Smooth muscle cell (in vitro differentiated cells): ENCODE measurements at regions not wholly inside any gene's neighbourhood (a gene's known extent, or its start where the extent isn't known, plus 50 kb on each side); places are given as distances from the start of the nearest gene placed in this dataset.

Source experiments
- DNase-seq: peaks from one replicate; lab custom pipeline; 2025; ENCODE audit not compliant: unreplicated experiment; lab: John Stamatoyannopoulos, UW
- H2AFZ ChIP-seq: fragments of 200-600 bp; sonication (generic); 2 replicates; pipeline ENCODE4 v1.6.0; 2016; ENCODE audit warnings: antibody characterized with exemption, low read depth, mild to moderate bottlenecking
- H3F3A ChIP-seq: fragments of 200-600 bp; sonication (generic); 2 replicates; pipeline ENCODE4 v1.6.0; 2017; ENCODE audit warnings: antibody characterized with exemption, low read depth
- H3K27ac ChIP-seq: fragments of 200-600 bp; sonication (generic); 2 replicates; pipeline ENCODE4 v1.5.1; 2016; ENCODE audit warnings: low read depth, mild to moderate bottlenecking
- H3K27me3 ChIP-seq: fragments of 200-600 bp; sonication (generic); 2 replicates; pipeline ENCODE4 v1.6.1; 2016; ENCODE audit warnings: low read depth, mild to moderate bottlenecking
- H3K36me3 ChIP-seq: fragments of 200-600 bp; sonication (generic); 2 replicates; pipeline ENCODE4 v1.5.1; 2016; ENCODE audit warnings: low read depth
- H3K4me1 ChIP-seq: fragments of 200-600 bp; sonication (generic); 2 replicates; pipeline ENCODE4 v1.5.1; 2016; ENCODE audit warnings: low read depth
- H3K4me2 ChIP-seq: fragments of 200-600 bp; sonication (generic); 2 replicates; pipeline ENCODE4 v1.6.0; 2016; ENCODE audit warnings: mild to moderate bottlenecking
- H3K4me3 ChIP-seq: fragments of 200-600 bp; sonication (generic); 2 replicates; pipeline ENCODE4 v1.5.1; 2016; ENCODE audit warnings: mild to moderate bottlenecking
- H3K79me2 ChIP-seq: fragments of 200-600 bp; sonication (generic); 2 replicates; pipeline ENCODE4 v1.6.0; 2016; ENCODE audit warnings: low read depth, mild to moderate bottlenecking
- H3K9ac ChIP-seq: fragments of 200-600 bp; sonication (generic); 2 replicates; pipeline ENCODE4 v1.6.0; 2016; ENCODE audit warnings: low read depth
- H3K9me3 ChIP-seq: fragments of 200-600 bp; sonication (generic); replicated peaks from 2 replicates; pipeline ENCODE4 v1.5.1; 2016; ENCODE audit warnings: low read depth
- H4K20me1 ChIP-seq: fragments of 200-600 bp; sonication (generic); 2 replicates; pipeline ENCODE4 v1.6.0; 2016; ENCODE audit warnings: low read depth
- WGBS: methylation state at CpG from one replicate; pipeline ENCODE4 v1.1.7; 2016; ENCODE audit warnings: low lambda C conversion rate; 5-methylcytosine and 5-hydroxymethylcytosine counted together
- TF ChIP-seq, protein P1 (sequence below): fragments of 200-600 bp; sonication (generic); IDR thresholded peaks from 2 replicates; pipeline ENCODE4 v1.5.1; 2017; ENCODE audit warnings: borderline replicate concordance, mild to moderate bottlenecking, antibody characterized with exemption; ENCODE audit not compliant: insufficient read depth, poor library complexity, severe bottlenecking

DNA sequence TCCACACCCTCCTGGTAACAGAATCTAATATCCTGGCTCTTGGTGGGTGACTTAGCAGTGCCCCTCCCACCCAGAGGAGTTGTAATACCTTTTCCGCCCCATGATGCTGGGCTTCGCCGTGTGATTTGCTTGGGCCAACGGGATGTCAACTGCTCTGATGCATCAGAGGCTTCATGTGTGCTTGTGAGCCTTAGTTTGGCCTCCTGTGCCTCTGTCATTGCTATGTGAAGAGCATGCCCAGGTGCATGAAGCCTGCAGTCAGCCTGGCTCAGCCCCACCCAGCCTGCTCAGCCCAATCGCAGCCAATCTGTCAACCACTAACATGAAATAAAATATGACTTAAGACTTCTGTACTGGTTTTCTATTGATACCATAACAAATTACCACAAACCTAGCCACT, 201.2 kb upstream of the RPL38 start:
- Histone ChIP-seq H2AFZ (no peak overlapping the region), H3K27me3 (peaks cover 5% of the 10 kb centered on the region), H3K27ac (no peak overlapping the region), H3K4me2 (no peak overlapping the region), H4K20me1 (no peaks in the 10 kb centered on the region), H3K36me3 (no peaks in the 10 kb centered on the region), H3K9ac (no peak overlapping the region), H3K9me3 (no peaks in the 10 kb centered on the region), H3F3A (no peaks in the 10 kb centered on the region), H3K4me1 (no peaks in the 10 kb centered on the region), H3K79me2 (no peaks in the 10 kb centered on the region), H3K4me3 (no peak overlapping the region)
- 88% methylated on average over 5 of the region's 5 CpGs for WGBS
- no peak for DNase-seq
- TF ChIP-seq, protein P1, sequence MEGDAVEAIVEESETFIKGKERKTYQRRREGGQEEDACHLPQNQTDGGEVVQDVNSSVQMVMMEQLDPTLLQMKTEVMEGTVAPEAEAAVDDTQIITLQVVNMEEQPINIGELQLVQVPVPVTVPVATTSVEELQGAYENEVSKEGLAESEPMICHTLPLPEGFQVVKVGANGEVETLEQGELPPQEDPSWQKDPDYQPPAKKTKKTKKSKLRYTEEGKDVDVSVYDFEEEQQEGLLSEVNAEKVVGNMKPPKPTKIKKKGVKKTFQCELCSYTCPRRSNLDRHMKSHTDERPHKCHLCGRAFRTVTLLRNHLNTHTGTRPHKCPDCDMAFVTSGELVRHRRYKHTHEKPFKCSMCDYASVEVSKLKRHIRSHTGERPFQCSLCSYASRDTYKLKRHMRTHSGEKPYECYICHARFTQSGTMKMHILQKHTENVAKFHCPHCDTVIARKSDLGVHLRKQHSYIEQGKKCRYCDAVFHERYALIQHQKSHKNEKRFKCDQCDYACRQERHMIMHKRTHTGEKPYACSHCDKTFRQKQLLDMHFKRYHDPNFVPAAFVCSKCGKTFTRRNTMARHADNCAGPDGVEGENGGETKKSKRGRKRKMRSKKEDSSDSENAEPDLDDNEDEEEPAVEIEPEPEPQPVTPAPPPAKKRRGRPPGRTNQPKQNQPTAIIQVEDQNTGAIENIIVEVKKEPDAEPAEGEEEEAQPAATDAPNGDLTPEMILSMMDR = no peak

DNA sequence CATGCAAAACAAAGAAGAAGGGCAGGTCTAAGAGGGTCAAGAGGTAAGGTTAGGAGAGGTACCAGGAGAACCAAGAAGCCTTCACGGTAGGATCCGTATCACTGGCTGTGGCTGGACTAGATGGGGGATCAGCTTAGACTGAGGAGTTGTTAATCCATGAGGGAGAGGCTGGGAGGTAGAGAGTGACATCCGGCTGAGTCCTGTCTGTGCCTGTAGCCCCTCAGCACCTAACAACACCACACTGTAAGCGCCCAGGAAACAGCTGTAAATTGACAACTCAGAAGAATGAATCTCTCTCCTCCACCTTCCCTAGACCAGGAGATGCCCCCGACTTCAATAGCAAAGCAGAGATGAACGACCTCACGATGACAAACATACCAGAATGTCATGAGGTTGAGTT, 199.4 kb upstream of the RPL38 start:
- Histone ChIP-seq H3K4me3 (no peak overlapping the region), H3K27me3 (peaks cover 12% of the 10 kb centered on the region), H2AFZ (no peak overlapping the region), H3K27ac (no peak overlapping the region), H3K79me2 (no peaks in the 10 kb centered on the region), H3K4me2 (no peak overlapping the region), H3K36me3 (no peaks in the 10 kb centered on the region), H4K20me1 (no peaks in the 10 kb centered on the region), H3K9me3 (no peaks in the 10 kb centered on the region), H3K4me1 (no peaks in the 10 kb centered on the region), H3K9ac (no peak overlapping the region), H3F3A (no peaks in the 10 kb centered on the region)
- WGBS = 87% methylated on average over 7 of the region's 7 CpGs
- DNase-seq = no peak
- TF ChIP-seq, protein P1 = no peak

DNA sequence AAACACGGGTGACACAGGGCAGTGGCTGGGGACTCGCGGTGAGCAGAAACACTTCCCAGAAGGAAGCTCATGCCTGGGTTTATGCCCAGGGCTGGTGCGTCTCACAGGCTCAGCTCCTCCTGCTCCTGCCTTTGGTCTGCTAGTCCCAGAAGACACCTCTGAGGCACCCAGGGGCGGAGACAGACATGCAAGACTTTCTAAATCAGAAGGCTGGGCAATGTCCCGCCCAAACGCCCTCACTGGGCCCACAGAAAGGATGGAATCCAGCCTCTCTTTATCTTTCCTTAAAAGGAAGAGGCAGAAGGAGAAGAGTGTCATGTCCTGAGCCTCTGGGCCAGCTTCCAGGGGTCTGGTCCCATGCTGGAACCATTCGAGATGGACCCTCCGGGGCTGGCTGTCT, 197.7 kb upstream of the RPL38 start:
- Histone ChIP-seq H3K9me3 (no peaks in the 10 kb centered on the region), H3K9ac (no peak overlapping the region), H3K27ac (no peak overlapping the region), H3K4me1 (no peaks in the 10 kb centered on the region), H3F3A (no peaks in the 10 kb centered on the region), H3K4me2 (no peak overlapping the region), H4K20me1 (no peaks in the 10 kb centered on the region), H3K27me3 (peaks cover 15% of the 10 kb centered on the region), H2AFZ (no peak overlapping the region), H3K36me3 (no peaks in the 10 kb centered on the region), H3K79me2 (no peaks in the 10 kb centered on the region), H3K4me3 (no peak overlapping the region)
- 73% methylated on average over 9 of the region's 9 CpGs for WGBS
- no peak for DNase-seq
- TF ChIP-seq, protein P1 = no peak

DNA sequence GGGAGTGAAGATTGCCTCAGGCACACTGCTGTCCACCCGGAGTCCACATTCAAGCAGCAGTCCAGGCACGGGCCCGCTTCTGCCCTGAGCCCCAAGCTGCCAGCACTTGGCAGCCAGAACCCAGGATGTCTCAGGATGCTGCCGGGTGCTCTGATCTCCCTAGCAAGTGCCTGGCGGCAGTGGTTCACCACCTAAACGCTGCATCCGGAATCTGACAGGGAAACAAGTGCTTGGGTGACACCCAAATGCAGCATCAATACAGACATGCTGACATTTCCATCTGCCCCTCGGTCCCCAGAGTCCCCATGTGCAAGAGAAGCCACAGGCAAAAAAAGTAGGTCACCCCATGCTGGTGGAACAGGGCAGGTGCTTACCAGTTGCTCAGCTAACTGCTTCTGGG, 197.1 kb upstream of the RPL38 start:
- no peak for DNase-seq
- Histone ChIP-seq H4K20me1 (no peaks in the 10 kb centered on the region), H3K9ac (no peak overlapping the region), H3K27me3 (peaks cover 15% of the 10 kb centered on the region), H3K27ac (no peak overlapping the region), H3F3A (no peaks in the 10 kb centered on the region), H3K9me3 (no peaks in the 10 kb centered on the region), H3K4me3 (no peak overlapping the region), H3K4me2 (no peak overlapping the region), H3K4me1 (no peaks in the 10 kb centered on the region), H2AFZ (no peak overlapping the region), H3K79me2 (no peaks in the 10 kb centered on the region), H3K36me3 (no peaks in the 10 kb centered on the region)
- TF ChIP-seq, protein P1 = no peak
- 92% methylated on average over 8 of the region's 8 CpGs for WGBS
